HT1080 (cell line): ENCODE measurements at regions not wholly inside any gene's neighbourhood (a gene's known extent, or its start where the extent isn't known, plus 50 kb on each side); places are given as distances from the start of the nearest gene placed in this dataset.
"Not testable (repeated sequence)": the region's sequence is repeated elsewhere in the genome, so short reads cannot be mapped to it uniquely, and the experiment has no call there.

Source experiments
- DNase-seq: peaks from one replicate; pipeline ENCODE4 v3.0.0-alpha.2; 2015; ENCODE audit warnings: low read depth

DNA sequence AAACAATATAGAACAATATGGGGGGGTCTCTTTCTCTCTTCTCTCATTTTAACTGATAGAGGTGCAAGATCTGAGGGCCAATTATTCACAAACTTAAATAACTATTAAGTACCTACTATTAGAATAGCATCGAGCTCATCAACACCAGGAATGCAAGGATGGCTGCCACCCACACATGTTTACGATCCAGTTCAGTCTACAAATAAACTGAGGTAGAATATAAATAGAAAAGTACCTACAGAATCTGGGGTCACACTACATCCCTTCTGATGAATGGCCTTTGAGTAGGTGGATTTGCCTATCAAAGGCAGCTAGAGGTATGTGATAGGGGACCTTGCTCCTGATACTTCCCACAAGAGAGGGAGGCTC, 91.8 kb upstream of the ZNF366 start:
- DNase-seq = no peak

GRCh38 chr5:72598401-72599064, 91.3 kb upstream of the ZNF366 start:
- DNase-seq = peak; percentile 28

GRCh38 chr5:72597456-72597948, 90.3 kb upstream of the ZNF366 start:
- DNase-seq = peak; percentile 42

DNA sequence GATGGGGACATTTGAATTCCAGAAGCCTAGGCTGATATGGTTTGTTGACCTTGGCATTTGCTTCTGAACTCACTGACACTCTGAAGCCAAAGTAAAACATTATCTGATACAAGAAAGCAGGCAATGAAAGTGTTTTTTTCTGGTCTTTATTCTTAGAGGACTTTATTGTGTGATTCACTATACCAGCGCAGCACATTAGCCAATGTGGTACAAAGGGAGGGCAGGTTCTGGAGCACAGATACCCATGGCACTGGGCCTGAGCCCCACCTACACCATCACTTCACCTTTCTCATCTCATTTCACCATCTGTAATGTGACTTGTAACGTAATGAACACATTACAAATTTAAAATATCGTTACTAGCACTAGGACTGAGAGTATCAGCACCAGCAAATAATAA, 89.7 kb upstream of the ZNF366 start:
- no peak for DNase-seq

- DNase-seq = no peak
Measured at GRCh38 chr5:72588640-72589039, 81.4 kb upstream of the ZNF366 start.

- peak; percentile 3 for DNase-seq
Measured at GRCh38 chr5:72587661-72588308, 80.6 kb upstream of the ZNF366 start.

DNA sequence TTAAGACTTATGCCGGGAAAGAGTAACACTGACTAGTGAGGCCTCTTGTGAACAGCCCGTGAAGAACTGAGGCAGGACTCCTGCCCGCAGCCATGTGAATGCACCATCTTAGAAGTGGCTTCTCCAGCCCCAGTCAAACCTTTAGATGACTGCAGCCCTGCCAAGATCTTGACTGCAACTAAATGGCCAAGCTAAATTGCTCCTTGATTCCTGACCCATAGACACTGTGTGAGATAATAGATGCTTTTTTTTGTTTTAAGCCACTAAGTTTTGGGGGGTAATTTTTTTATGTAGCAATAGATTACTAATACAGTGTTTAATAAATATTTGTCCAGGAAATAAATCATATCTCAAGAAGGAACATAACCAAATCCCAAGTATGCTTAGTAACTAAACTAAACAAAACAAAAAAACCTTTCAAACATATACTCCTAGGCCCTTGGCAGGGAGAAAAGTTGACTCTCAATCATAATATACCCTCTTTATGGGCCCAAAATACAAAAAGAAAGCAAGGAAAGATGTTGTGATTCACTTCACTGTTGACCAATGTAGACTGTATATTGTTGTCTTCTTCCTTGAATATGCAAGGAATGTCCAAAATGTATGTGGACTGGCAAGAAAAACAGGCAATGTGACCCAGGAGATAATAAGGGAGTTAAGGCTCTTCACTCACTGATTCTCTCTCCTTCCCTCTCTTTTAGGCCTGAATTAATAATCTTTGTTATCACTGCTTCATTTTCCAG, 79.7 kb upstream of the ZNF366 start:
- DNase-seq = no peak

- no peak for DNase-seq
Measured at GRCh38 chr5:72584466-72584865, 77.3 kb upstream of the ZNF366 start.

GRCh38 chr5:72579290-72579689, 72.1 kb upstream of the ZNF366 start:
- not testable (repeated sequence) for DNase-seq

- no peak for DNase-seq
Measured at GRCh38 chr5:72572236-72572765, 65.1 kb upstream of the ZNF366 start.

DNA sequence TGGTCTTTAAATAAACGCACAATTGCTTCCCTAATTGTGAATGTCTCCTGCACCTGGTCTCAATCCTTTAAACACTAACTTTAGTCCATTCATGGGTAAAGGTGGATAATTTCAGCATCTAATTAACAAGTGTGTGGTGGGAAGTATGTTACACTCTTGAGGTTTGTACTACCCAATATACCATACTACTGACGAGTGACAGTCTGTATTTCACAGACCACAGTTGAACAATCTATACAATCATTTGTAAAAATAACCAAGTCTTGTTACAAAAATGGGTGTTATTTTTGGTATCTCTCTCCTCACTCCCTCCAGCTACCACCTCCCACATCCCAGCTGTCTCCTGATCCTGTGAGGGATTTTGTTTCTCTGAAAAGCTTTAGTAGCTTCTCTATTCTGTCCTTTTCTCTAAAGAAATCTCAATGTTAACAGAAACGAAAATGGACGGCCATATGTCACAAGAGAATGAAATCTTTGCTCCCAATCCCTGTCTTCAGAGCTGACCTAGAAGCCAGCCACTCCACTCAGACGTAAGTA, 62.3 kb upstream of the ZNF366 start:
- no peak for DNase-seq

GRCh38 chr5:72566746-72567145, 59.5 kb upstream of the ZNF366 start:
- no peak for DNase-seq

DNA sequence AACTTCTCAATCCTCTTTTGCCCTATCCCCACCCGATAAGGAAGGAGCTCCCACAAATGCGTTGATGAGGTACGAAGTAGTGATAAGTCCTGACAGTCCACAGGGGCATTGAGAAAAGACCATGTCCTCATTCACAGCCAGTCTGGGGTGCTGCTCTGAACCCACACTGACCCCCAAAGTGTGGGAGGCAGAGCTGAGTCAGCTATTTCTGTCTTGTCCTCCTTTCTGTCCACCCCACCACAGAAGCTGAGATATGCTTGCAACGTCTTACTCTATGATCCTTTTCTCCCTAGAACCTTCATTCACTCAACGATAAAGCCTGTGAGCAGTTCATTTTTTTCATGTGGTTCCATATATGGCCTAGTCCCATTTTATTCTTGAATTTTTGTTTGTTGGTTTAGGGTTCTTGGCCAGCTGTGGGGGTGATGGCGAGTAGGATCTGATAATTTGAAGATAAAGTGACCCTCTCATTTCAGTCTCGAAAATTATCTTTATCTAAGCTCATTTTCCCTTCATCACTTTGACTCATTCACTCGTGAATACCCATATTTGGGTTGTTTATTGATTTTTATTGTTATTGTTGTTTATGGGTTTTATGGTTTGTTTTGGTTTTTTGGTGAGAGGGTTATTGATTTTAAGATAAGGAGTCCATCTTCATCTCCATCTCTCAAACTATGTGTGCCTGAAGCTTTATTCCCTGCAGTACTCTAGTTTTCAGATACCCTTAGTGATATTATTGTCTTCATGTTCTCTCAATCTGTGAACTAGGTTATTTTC, 58.5 kb upstream of the ZNF366 start:
- no peak for DNase-seq

DNA sequence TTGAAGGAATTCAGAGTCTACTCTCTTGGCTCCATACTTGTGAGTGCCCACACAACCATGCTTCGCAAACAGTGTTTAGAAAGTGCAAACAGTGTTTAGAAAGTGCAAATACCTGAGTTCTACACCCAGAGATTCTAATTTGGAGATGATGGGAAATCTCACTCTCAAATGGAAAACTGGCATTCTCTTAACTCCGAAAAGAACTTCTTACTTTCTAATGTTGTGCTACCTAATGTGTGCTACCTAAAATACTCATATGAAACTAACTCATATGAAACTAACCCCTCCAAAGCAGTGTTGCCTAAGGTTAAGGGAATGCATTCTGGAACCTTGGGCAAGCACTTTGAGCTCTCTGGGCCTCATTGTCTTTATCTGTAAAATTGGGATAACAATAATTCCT, 55.5 kb upstream of the ZNF366 start:
- DNase-seq = no peak

DNA sequence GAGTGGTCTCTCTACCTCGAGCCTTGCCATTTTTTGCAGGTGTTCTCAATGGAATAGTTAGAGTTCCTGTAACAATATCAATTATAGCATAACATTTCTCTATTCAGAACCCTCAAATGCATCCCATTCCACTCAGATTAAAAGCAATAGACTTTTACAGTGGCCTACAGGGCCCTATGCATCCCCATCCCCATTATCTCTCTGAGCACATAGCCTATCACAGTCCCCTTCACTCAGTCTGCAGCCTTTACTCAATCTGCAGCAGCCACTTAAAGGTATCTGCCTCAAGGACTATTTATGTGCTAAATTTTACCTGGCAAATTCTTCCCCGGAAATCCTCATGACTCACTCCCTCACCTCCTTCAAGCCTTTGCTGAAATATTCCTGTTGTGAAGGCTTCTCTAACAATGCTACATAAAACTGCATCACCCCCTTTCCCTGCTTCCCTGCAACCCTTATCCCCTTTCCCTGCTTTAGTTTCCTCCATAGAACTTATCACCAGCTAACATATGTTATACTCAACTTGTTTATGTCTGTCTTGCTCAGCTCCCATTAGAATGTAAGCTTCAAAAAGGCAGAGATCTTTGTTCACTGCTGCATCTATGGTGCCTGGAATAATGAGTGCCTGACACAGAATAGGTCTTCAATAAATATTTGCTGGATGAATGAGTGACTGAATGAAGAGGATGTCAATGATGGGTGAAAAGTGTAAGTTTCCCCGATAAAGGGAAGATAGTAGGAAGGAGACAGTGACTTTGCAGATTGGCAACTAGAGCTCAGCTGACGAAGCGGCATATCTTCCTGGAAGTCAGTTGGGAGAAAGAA, 54.1 kb upstream of the ZNF366 start:
- no peak for DNase-seq

DNA sequence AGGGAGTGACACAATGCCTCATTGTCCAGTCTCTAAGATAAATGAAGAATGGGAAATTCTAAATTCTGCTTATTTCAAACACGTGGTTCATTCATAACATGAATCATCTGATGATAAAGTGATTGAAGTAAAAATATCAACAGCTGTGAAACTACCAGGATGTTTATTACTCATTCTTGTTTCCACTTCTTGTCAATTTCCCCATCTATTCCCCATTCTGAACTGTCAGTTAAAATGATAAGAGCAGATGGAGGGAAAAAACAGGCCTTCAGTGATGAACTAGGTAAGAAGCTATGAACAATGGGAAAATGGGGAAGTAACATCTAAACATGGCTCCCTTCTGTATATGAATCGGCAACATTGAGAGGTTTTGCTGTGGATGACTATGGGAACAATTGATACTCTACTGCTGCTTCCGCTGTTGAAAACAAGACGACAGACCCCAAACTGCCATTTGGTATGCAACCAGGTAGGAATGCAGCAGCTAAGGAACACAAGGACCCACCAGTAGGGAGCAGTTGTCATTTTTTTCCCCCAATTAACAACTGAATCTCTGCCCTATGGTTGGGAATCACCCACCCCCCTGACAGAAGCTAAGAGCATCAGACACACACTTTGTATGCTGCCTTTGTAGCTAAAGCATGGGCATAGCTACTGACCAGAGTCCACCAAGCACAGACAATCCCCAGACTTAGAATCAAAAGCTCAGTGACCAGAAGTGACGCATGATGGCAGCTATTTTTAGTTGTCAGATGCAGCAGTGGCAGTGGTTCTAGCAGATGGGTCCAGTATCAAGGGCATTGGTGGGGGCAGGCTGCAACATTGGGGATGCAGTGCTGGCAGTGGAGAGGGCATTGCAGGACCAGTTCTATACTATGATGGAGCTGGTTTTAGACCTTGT, 52.9 kb upstream of the ZNF366 start:
- no peak for DNase-seq

DNA sequence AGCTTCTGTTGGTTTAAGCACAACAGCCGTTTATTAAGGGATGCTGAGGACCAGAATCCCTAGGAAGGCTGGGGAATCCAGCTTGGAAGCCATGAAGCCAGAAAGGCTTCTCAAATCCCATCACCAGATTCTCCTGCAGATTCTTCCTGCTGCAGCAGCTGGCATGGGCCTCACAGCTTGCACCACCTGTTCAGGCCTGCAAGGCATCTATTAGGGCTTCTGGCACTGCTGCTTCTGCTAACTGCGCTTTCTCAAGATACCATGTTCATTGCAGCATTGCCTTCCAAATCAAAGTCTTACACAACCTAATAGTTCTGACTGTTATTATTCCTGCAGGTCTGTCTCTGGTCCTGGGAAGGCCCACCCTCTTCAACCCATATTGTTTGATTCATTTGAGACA, 51.2 kb upstream of the ZNF366 start:
- no peak for DNase-seq

GRCh38 chr5:72558046-72558336, 50.8 kb upstream of the ZNF366 start:
- DNase-seq = no peak
